Activated T-helper 2 cell treated with anti-CD3 and anti-CD28 coated beads, Interferon-gamma antibody, Interleukin-2, Interleukin-4, amounts not matched to agents 10 μg/mL and 5 μg/mL and 100 μg/mL, durations not matched to agents 14 hours and 24 hours and 36 hours (primary cell): ENCODE measurements at regions not wholly inside any gene's neighbourhood (a gene's known extent, or its start where the extent isn't known, plus 50 kb on each side); places are given as distances from the start of the nearest gene placed in this dataset.

Experiments used
- DNase-seq: peaks from one replicate; pipeline ENCODE4 v3.0.0; 2021; ENCODE audit warnings: low spot score
- H3K27ac Mint-ChIP-seq: one replicate; pipeline ENCODE4 v1.8.0; 2021; ENCODE audit warnings: mixed read lengths
- H3K27me3 Mint-ChIP-seq: one replicate; pipeline ENCODE4 v1.8.0; 2021; ENCODE audit warnings: low read depth, mixed read lengths
- H3K36me3 Mint-ChIP-seq: one replicate; pipeline ENCODE4 v1.8.0; 2021; ENCODE audit warnings: low read depth, mixed read lengths
- H3K4me1 Mint-ChIP-seq: one replicate; pipeline ENCODE4 v1.8.0; 2021; ENCODE audit warnings: low read depth, mixed read lengths
- H3K4me3 Mint-ChIP-seq: one replicate; pipeline ENCODE4 v1.8.0; 2021; ENCODE audit warnings: low read depth, mild to moderate bottlenecking, moderate library complexity, mixed read lengths
- H3K9me3 Mint-ChIP-seq: one replicate; pipeline ENCODE4 v1.8.0; 2021; ENCODE audit warnings: mixed read lengths
- intact Hi-C: fragments of 100-400 bp; cut with micrococcal nuclease; formaldehyde crosslinking; loops from one replicate; pipeline ENCODE4 v1.15.1; 2023

DNA sequence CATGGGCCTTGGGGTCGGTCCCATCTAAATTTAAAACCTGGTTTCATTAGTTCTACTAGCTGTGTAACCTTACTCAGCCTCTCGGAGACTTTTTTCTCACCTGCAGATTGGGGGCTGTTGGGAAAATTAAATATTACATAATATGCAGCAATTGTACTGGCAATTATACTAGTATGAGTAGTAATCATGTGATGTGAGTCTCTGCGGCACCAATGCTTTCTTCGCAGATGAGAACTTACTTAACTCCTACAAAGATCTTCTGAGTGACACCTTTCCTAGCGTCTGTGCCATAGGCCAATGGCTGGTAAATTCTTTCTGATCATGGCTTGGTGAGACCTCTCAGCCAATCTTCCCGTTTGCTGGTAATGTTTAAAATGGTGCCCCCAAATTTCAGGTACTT is 391.3 kb downstream of the NXPE2 start:
- H3K4me1 Mint-ChIP-seq: no peaks in the 10 kb centered on the region
- H3K9me3 Mint-ChIP-seq: no peaks in the 10 kb centered on the region
- DNase-seq: no peak
- intact Hi-C loops: no loop called here
- H3K4me3 Mint-ChIP-seq: no peak overlapping the region
- no peaks in the 10 kb centered on the region for H3K27me3 Mint-ChIP-seq
- no peak overlapping the region for H3K27ac Mint-ChIP-seq
- no peaks in the 10 kb centered on the region for H3K36me3 Mint-ChIP-seq

DNA sequence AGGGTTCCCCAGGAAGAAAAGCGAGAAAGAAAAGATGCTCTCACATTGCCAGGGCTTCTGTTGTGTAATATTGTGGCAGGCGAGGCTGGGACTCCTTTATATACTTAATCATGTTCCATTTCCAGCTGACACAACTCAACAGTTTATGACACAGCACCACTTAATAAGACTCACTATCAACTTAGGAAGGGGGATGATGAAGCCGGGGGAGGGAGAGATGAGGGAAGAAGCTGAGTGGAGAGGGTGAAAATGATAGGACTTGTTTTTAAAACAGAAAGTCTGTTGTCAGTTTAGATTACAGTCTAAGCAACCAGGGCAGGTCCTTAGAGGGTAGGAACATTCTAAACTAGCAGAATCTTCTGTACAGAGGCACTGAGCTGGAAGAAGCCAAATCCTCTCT is 397.0 kb downstream of the NXPE2 start:
- Mint-ChIP-seq H3K9me3 (no peaks in the 10 kb centered on the region), H3K27me3 (no peaks in the 10 kb centered on the region), H3K36me3 (no peaks in the 10 kb centered on the region), H3K4me3 (no peak overlapping the region), H3K27ac (no peak overlapping the region), H3K4me1 (no peaks in the 10 kb centered on the region)
- no peak for DNase-seq
- intact Hi-C loops: no loop called here

DNA sequence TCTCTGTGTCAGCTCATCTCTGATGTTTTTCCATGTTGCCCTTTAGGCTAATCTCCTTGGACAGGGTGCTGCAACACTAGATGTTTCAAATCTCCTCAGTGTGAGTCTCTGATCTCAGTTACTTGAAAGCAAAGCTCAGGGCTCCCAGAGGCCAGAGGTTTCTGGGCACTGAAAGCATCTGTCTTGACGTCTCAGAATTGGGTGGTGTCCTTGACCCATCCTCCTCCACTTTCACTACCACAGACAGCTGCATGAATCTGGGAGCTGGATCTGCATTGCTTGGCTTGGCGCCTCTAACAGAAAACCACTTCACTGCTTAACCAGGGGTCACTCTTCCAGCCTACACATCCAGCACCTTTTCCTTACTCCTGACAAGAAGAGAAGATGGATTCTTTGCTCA is 399.4 kb downstream of the NXPE2 start:
- Mint-ChIP-seq H3K27ac (no peak overlapping the region), H3K27me3 (no peaks in the 10 kb centered on the region), H3K4me1 (no peaks in the 10 kb centered on the region), H3K4me3 (no peak overlapping the region), H3K9me3 (no peaks in the 10 kb centered on the region), H3K36me3 (no peaks in the 10 kb centered on the region)
- intact Hi-C loops: no loop called here
- no peak for DNase-seq

DNA sequence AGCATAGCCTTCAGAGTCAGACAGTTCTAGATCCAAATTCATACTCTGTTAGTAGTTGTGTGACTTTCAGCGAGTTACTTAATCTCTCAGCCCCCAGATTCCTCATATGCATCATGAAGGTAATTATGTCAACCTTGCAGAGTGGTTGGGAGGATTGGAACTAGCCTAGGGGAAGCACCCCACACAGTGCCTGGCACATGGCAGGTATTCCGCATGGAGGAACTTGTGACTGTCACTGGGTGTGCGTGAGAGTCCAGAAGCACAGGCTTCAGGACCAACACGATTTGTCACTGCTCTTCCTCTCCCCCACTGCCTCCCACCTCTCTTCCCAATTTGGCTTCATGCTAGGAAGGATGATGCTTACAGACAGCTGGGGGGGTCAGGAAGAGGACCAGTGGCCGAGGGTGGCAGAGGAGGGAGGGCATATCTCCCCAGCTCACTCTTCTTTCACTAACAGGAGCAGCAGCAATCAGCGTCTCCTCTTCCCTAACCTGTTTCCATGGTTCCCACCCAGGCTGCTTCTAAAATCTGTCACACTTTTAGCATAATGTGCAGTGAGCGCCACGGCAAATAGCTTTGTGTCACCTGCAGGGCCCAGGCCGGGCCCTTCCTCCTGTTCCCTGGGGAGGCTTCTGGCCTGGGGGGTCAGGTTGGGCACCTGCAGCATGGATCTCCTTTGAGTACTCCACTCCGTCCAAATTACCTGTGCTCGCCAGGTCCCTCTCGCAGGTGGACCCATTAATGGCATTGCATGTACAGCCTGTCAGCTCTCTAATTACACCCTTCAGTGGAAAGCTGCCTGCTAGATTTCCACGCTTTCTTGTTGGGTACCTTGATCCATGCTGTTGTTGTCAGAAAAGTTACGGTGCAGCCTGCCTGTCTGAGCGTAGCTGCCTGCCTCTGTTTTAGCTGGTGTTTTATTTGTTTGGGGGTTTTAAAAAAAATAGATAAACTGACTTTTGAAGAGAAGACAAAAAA is 400.4 kb downstream of the NXPE2 start:
- Mint-ChIP-seq H3K4me3 (no peak overlapping the region), H3K4me1 (no peaks in the 10 kb centered on the region), H3K27ac (no peak overlapping the region), H3K9me3 (no peaks in the 10 kb centered on the region), H3K27me3 (no peaks in the 10 kb centered on the region), H3K36me3 (no peaks in the 10 kb centered on the region)
- no peak for DNase-seq
- intact Hi-C loops: no loop called here

DNA sequence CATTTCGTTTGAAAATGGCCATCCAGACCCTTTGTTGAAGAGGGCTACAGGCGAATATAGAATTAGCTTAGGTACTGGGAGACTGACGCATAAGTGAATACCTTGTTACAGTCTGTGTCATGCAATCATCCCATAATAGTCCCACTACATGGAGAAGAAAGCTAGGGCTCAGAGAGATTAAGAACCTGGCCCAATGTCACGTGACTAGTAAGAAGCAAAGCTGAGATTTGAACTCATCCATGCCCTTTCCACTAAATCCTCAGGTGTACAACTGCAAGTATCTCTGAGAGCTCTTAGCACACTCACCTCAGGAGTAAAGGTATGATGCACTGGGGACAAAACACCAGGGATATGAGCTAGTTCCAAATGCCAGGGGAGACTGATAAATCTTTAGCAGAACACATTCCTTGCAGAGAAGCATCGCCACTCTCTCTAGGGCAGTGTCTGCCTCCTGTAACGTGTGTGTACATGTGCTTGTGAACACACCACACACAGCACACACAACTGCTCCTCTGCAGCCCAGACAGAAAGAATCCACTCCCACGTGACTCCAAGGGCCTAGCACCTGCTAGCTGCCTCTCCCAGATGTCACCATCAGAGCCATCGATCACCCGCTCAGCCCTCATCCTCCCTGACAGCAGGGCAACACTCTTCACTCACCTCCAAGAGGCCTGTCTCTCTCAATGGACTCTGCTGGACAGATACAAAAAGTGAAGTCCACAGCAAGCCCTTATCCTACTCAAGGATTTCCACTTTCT is 402.8 kb downstream of the NXPE2 start:
- no peaks in the 10 kb centered on the region for H3K27me3 Mint-ChIP-seq
- no peak overlapping the region for H3K4me3 Mint-ChIP-seq
- no peaks in the 10 kb centered on the region for H3K9me3 Mint-ChIP-seq
- H3K36me3 Mint-ChIP-seq: no peaks in the 10 kb centered on the region
- DNase-seq: no peak
- H3K27ac Mint-ChIP-seq: no peak overlapping the region
- H3K4me1 Mint-ChIP-seq: no peaks in the 10 kb centered on the region
- intact Hi-C loops: no loop called here

DNA sequence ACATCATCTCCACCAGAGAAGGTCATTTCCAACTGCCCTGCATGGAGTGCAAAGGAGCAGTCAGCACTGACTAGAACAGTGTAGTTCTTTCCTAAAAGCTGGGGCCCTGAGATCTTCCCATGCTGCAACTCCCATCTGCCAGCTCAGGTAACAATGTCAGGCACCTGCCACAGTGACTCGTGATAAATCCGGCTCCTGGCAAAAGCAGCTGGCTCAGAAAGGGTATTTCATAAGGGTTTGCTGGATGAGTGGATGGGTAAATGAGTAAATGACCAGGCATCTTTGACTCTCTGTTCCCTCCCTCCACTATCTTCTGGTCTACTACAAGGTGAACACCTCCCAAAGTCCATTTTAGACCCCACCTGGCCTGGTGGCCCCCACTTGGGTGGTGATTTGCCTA is 403.6 kb downstream of the NXPE2 start:
- no peaks in the 10 kb centered on the region for H3K27me3 Mint-ChIP-seq
- DNase-seq: no peak
- intact Hi-C loops: no loop called here
- no peaks in the 10 kb centered on the region for H3K4me1 Mint-ChIP-seq
- no peaks in the 10 kb centered on the region for H3K9me3 Mint-ChIP-seq
- no peak overlapping the region for H3K27ac Mint-ChIP-seq
- H3K4me3 Mint-ChIP-seq: no peak overlapping the region
- H3K36me3 Mint-ChIP-seq: no peaks in the 10 kb centered on the region

DNA sequence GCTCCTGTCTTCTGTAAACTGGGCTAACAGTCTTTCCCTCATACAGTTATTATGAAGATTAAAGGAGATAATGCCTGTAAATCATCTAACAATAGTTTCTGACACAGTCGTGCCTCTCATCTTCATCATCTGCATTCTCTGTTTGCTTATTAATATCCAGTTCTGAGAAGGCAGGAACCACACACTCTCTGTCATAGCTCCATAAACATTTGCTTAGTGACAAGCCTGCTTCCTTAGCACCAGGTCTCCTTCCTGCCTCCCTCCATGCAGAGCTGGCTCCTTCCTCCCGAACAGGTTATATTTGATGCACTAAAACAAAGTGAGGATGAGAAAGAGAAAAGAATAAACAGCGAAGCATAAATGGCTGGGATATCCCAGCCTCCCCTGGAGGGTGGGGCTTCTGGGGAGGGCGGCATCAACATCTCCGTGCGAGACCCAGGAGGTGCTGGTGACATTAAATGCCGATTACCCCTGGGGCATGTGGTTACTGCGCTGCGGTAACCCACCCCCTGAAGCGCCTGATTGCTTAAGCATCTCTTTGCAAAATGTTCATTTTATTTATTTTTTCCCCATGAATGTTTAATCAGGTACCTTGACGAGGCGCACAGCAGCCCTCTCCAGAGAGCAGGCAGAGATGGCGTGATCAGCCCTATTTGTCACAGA is 404.9 kb downstream of the NXPE2 start:
- intact Hi-C loops: no loop called here
- H3K27me3 Mint-ChIP-seq: no peaks in the 10 kb centered on the region
- H3K4me3 Mint-ChIP-seq: no peak overlapping the region
- no peaks in the 10 kb centered on the region for H3K9me3 Mint-ChIP-seq
- no peaks in the 10 kb centered on the region for H3K36me3 Mint-ChIP-seq
- H3K4me1 Mint-ChIP-seq: no peaks in the 10 kb centered on the region
- no peak for DNase-seq
- H3K27ac Mint-ChIP-seq: no peak overlapping the region

DNA sequence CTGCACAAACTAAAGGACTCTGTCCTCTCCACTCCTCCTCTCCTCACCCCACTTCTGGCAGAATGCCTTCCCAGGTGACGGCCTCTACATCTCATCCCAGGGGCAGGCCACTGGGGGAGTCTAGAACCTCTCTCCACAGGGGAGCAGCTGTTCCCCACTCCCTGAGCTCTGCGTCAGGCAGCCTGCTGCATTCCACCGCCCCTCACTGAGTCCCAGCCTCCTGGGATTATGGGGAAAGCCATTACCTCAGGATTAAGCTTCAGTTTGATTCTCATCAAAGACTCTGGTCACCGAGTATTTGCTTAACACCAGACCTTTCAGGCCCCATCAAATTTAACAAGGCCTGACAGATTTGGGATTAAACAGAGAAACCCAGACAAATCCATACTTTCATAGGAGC is 405.9 kb downstream of the NXPE2 start:
- intact Hi-C loops: no loop called here
- no peak for DNase-seq

DNA sequence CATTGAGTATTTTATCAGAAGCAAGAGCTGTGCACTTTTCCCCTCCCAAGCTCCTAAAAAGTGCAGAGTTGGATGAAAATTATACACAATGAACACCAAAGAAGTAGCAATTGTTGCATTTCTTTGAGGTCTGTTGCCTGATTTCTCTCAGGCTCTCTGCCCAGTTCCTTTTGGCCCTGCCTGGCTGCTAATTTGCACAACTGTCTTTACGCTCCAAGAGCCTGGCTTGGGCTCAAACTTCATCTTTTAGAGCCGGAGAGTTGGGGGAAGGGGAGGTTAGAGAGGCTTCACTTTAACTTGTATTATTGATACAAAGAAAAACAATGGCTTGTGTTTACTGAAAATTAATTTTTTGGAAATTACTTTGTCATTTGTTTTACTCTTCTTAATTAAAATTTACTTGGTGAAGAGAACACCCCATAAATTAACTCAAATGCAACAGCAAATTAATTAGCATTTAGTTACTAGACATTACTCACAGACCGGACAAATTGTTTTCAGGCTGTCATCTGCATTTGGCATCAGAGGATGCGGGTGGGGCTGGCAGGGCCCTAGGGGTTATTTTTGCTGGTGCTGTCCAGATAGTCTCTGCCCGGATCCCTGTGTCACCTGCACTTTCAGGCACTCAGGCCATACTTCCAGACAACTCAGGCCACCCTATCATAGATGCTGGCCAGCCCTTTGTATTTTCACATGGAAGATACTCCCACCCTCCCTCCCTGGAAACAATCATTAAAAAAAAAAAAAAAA is 407.3 kb downstream of the NXPE2 start:
- Mint-ChIP-seq H3K9me3 (no peaks in the 10 kb centered on the region), H3K4me3 (no peak overlapping the region), H3K4me1 (no peaks in the 10 kb centered on the region), H3K27ac (no peak overlapping the region), H3K27me3 (no peaks in the 10 kb centered on the region), H3K36me3 (no peaks in the 10 kb centered on the region)
- no peak for DNase-seq
- intact Hi-C loops: no loop called here

More for the DNA sequence above, 405.9 kb downstream of the NXPE2 start:
- no peaks in the 10 kb centered on the region for H3K36me3 Mint-ChIP-seq
- no peaks in the 10 kb centered on the region for H3K27me3 Mint-ChIP-seq
- no peaks in the 10 kb centered on the region for H3K4me1 Mint-ChIP-seq
- H3K4me3 Mint-ChIP-seq: no peak overlapping the region
- no peak overlapping the region for H3K27ac Mint-ChIP-seq
- H3K9me3 Mint-ChIP-seq: no peaks in the 10 kb centered on the region

DNA sequence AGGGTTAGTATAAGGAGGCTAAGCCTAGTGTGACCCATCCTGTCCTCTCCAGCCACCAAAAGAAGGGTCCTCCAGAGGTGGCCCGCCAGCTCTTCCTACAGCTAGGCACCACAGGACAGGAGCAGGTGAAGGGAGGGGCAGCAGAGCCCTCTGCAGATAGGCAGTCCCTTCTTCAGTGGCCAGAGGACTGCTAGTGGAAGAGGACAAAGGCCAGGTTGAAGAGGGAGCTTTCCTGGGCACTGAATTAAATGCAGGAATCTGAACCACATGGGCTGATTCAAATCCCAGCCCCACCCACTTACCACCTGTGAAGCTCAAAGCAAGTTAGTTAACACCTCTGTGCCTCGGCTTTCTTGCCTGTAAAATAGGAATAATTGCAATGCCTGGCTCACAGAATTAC is 409.5 kb downstream of the NXPE2 start:
- Mint-ChIP-seq H3K36me3 (no peaks in the 10 kb centered on the region), H3K4me3 (no peak overlapping the region), H3K4me1 (no peaks in the 10 kb centered on the region), H3K9me3 (no peaks in the 10 kb centered on the region), H3K27ac (no peak overlapping the region), H3K27me3 (no peaks in the 10 kb centered on the region)
- intact Hi-C loops: no loop called here
- DNase-seq: no peak

DNA sequence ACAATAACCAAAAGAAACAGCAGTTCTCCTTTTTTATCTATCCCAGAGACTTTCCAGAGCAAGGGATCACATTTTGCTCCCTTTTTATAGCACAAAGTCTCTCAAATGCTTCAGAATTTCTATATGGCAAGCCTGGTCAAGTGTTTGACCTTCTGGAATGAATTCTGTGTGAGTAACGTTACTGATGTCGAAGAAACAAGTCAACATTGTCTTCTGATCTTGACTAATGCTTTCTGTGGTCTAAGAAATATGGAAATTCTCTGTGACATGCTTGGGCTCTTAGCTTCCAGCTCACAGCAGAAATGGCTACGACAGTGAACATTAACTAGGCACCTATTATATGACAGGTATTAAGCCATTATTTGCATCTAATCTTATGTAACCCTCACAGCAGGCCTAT is 411.7 kb downstream of the CADM1 start:
- Mint-ChIP-seq H3K4me3 (no peak overlapping the region), H3K27me3 (no peaks in the 10 kb centered on the region), H3K27ac (no peak overlapping the region), H3K36me3 (no peaks in the 10 kb centered on the region), H3K4me1 (no peaks in the 10 kb centered on the region), H3K9me3 (no peaks in the 10 kb centered on the region)
- intact Hi-C loops: no loop called here
- no peak for DNase-seq

DNA sequence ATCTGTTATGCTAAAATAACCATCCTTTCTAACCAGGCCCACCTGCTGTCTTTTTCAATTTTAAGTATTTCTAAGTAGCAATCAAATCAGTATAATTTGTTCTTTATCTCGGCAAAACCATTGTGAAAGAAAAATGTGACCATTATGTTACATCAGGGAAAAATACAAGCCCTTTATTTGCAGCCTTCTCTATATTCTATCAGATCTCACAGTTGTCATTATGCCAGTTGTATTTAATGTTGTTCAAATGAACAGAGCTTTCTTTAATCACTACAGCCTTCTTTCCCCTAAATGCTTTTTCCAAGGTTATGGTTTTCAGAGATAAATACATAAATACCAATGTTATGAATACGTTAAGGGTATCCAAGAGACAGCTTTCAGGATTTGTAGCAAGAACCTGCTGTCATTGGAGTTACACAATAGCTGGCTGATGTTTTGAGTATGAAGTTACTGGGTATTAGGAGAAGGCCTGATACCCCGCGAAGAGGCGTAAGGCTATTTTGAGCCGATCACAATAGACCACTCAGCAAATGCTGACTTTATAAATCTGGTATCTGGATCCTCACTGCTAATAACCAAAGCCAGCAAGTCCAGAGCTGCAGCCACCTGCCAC is 406.3 kb downstream of the CADM1 start:
- Mint-ChIP-seq H3K4me3 (no peak overlapping the region), H3K27me3 (no peaks in the 10 kb centered on the region), H3K4me1 (no peaks in the 10 kb centered on the region), H3K9me3 (no peaks in the 10 kb centered on the region), H3K27ac (no peak overlapping the region), H3K36me3 (no peaks in the 10 kb centered on the region)
- intact Hi-C loops: no loop called here
- DNase-seq: no peak
